VCaP (cell line): ENCODE measurements at regions not wholly inside any gene's neighbourhood (a gene's known extent, or its start where the extent isn't known, plus 50 kb on each side); places are given as distances from the start of the nearest gene placed in this dataset.

Experiments used
- H3K27ac ChIP-seq: fragments of 450-650 bp; 2 replicates; pipeline ENCODE4 v1.5.1; 2017
- TF ChIP-seq, protein P1 (sequence below): fragments of 450-650 bp; conservative IDR thresholded peaks from 2 replicates; pipeline ENCODE4 v1.5.1; 2017; ENCODE audit warnings: mild to moderate bottlenecking, moderate library complexity

DNA sequence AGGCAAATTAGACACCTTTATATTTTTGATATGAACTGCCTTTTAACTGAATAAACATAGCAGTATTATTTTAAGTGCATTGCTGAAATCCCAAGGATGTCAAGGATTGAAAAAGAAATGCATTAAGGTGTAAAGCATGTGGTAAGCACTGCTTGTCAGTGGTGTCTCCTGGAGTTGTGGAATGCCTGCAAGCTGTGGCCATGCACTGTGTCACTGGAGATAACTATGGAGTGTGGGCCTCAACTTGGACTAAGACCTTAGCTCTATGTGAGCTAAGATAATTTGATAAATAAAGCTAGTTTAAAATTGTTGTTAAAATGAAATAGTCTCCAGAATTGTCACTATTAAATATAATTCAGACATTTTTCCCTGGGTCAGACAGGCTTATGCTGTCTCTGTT, 156.6 kb upstream of the OPRM1 start:
- TF ChIP-seq, protein P1, sequence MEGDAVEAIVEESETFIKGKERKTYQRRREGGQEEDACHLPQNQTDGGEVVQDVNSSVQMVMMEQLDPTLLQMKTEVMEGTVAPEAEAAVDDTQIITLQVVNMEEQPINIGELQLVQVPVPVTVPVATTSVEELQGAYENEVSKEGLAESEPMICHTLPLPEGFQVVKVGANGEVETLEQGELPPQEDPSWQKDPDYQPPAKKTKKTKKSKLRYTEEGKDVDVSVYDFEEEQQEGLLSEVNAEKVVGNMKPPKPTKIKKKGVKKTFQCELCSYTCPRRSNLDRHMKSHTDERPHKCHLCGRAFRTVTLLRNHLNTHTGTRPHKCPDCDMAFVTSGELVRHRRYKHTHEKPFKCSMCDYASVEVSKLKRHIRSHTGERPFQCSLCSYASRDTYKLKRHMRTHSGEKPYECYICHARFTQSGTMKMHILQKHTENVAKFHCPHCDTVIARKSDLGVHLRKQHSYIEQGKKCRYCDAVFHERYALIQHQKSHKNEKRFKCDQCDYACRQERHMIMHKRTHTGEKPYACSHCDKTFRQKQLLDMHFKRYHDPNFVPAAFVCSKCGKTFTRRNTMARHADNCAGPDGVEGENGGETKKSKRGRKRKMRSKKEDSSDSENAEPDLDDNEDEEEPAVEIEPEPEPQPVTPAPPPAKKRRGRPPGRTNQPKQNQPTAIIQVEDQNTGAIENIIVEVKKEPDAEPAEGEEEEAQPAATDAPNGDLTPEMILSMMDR: no peak
- H3K27ac ChIP-seq: no peak overlapping the region

DNA sequence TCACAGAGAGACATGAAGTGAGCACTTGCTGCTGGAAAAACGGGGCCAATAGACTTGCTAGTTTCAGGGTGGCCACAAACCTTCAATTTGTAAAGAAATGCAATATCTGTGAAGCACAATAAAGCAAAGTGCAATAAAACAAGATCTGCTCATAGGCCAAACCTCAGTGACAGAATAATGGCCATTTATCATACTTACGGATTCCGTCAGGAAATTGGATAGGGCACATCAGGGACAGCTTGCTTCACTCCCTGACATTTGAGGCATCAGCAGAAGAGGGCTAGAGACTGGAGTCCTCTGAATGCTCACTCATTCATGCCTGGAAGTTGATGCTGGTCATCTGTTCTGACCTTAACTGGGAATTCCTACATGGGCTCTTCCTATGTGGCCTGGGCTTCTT, 165.5 kb upstream of the OPRM1 start:
- TF ChIP-seq, protein P1: no peak
- no peak overlapping the region for H3K27ac ChIP-seq

DNA sequence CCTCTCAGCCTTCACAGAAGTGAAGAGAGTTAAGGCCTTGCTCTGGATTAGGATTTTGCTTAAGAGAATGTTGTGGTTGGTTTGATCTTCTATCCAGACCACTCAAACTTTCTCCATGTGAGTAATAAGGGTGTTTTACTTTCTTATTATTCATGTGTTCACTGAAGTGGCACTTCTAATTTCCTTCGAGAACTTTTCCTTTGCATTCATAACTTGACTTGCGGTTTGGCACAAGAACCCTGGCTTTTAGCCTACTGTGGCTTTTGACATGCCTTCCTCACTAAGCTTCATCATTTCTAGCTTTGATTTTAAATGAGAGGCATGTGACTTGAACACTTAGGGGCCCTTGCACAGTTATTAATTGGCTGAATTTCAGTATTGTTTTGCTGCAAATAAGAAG, 166.1 kb upstream of the OPRM1 start:
- no peak overlapping the region for H3K27ac ChIP-seq
- TF ChIP-seq, protein P1: no peak

DNA sequence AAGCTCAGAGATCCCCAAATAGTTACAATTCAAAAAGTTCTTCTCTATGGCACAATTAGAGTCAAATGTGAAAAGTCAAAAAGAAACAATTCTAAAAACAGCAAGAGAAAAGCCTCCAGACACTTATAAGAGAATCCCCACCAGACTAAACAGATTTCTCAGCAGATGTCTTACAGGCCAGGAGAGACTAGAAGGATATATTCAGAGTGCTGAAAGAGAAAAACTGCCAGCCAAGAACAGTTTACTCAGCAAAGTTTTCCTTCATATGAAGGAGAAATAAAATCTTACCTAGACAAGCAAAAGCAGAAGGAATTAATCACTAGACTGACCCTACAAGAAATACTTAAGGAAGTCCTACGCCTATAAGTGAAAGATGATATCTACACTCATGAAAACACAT, 176.1 kb upstream of the OPRM1 start:
- no peak overlapping the region for H3K27ac ChIP-seq
- TF ChIP-seq, protein P1: no peak

DNA sequence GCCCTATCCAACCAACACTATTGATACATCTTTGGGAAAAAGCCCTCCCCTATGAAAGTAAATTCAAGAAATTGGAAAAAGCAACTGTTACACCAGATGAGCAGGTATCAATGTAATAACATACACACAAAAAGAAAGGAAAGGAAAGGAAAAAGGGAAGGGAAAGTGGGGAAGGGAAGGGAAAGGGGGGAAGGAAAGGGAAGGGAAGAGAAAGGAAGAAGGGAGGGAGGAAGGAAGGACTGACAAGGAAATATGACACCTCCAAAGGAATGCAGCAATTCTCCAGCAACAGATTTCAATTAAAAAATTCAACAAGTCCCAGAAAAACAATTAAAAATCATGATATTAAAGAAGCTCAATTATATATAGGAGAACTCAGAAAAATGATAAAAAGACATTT, 176.9 kb upstream of the OPRM1 start:
- TF ChIP-seq, protein P1: no peak
- H3K27ac ChIP-seq: no peak overlapping the region

DNA sequence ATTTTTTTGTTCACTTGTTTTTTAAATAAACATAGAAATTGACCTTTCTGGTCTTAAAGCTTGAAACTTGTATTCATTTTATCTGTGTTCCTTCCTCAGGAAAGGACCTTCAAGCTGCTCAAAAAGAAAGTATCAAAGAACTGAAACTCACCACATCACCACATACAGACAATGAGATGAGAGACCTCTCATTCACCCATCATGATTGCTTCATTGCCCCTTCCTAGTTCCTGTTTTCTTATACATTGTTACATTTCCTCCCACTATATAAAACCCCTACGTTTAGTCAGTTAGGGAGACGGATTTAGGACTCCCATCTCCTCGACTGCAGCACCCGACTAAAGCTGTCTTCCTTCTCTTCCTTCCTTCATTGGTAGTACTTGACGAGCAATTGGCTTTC, 180.5 kb upstream of the OPRM1 start:
- H3K27ac ChIP-seq: no peak overlapping the region
- TF ChIP-seq, protein P1: no peak

DNA sequence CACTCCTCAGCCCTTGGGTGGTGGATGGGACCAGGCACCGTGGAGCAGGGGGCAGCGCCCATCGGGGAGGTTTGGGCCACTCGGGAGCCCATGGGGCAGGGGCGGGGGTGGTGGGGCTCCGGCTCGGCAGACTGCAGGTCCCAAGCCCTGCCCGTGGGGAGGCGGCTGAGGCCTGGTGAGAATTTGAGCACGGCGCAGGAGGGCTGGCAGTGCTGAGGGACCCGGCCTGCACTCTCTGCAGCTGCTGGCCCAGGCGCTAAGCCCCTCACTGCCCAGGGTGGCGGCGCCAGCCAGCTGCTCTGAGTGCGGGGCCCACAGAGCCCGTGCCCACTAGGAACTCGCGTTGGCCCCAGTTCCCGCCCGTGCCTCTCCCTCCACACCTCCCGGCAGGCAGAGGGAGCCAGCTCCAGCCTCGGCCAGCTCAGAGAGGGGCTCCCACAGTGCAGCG, 182.1 kb upstream of the OPRM1 start:
- TF ChIP-seq, protein P1: no peak
- H3K27ac ChIP-seq: no peak overlapping the region

DNA sequence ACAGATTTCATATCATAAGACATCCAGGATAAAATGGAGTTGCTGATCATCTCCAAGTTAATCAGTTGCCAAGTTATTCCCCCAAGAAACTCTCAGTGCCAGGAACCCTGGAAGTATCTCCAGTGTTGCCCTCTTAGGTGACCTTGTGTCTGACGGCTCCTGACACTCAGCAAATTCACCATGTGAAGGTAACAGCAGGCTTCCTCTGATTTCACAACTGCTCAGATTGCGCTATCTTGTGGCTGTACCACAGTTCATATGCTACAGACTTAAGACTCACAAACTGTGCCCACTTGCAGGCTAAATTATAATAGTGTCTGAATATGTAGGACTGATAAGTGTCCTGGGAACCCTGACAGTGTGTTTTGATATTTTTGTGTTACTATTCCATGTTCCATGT, 186.6 kb upstream of the OPRM1 start:
- TF ChIP-seq, protein P1: no peak
- H3K27ac ChIP-seq: no peak overlapping the region
